ENCODE measurements at regions not wholly inside any gene's neighbourhood (a gene's known extent, or its start where the extent isn't known, plus 50 kb on each side); places are given as distances from the start of the nearest gene placed in this dataset.

GRCh38 chr12:125685915-125686314, 620.7 kb downstream of the AACS start:
- no peak for DNase-seq (ENCODE audit: low read depth)
- no peak overlapping the region for H3K4me3 ChIP-seq (ENCODE audit: low read depth, low read length)
- TF ChIP-seq CTCF (conservative IDR thresholded peaks at IDR 0.05; ENCODE audit: low read depth, low read length) = no peak

- DNase-seq (ENCODE audit: low read depth) = no peak
- TF ChIP-seq CTCF (conservative IDR thresholded peaks at IDR 0.05; ENCODE audit: low read depth, low read length) = no peak
- H3K4me3 ChIP-seq (ENCODE audit: low read depth, low read length) = no peak overlapping the region
Measured at GRCh38 chr12:125687403-125687802, 622.2 kb downstream of the AACS start.

GRCh38 chr12:125687820-125688219, 622.6 kb downstream of the AACS start:
- no peak for TF ChIP-seq CTCF (conservative IDR thresholded peaks at IDR 0.05; ENCODE audit: low read depth, low read length)
- no peak overlapping the region for H3K4me3 ChIP-seq (ENCODE audit: low read depth, low read length)
- no peak for DNase-seq (ENCODE audit: low read depth)

GRCh38 chr12:125688223-125688622, 623.0 kb downstream of the AACS start:
- H3K4me3 ChIP-seq (ENCODE audit: low read depth, low read length) = no peak overlapping the region
- TF ChIP-seq CTCF (conservative IDR thresholded peaks at IDR 0.05; ENCODE audit: low read depth, low read length) = no peak
- no peak for DNase-seq (ENCODE audit: low read depth)

GRCh38 chr12:125688881-125689280, 623.6 kb downstream of the AACS start:
- TF ChIP-seq CTCF (conservative IDR thresholded peaks at IDR 0.05; ENCODE audit: low read depth, low read length) = no peak
- H3K4me3 ChIP-seq (ENCODE audit: low read depth, low read length) = no peak overlapping the region
- no peak for DNase-seq (ENCODE audit: low read depth)

GRCh38 chr12:125689576-125690410, 624.6 kb downstream of the AACS start:
- H3K4me3 ChIP-seq (ENCODE audit: low read depth, low read length) = no peak overlapping the region
- DNase-seq (ENCODE audit: low read depth) = no peak
- no peak for TF ChIP-seq CTCF (conservative IDR thresholded peaks at IDR 0.05; ENCODE audit: low read depth, low read length)

GRCh38 chr12:125690841-125691240, 625.6 kb downstream of the AACS start:
- DNase-seq (ENCODE audit: low read depth) = no peak
- H3K4me3 ChIP-seq (ENCODE audit: low read depth, low read length) = no peak overlapping the region
- TF ChIP-seq CTCF (conservative IDR thresholded peaks at IDR 0.05; ENCODE audit: low read depth, low read length) = no peak
